Loucy (cell line): ENCODE measurements at regions not wholly inside any gene's neighbourhood (a gene's known extent, or its start where the extent isn't known, plus 50 kb on each side); places are given as distances from the start of the nearest gene placed in this dataset.

Source experiments
- EZH2phosphoT487 ChIP-seq: fragments of 200-600 bp; IDR thresholded peaks from 2 replicates; pipeline ENCODE4 v1.6.1; 2018; ENCODE audit warnings: antibody characterized with exemption, mild to moderate bottlenecking, moderate library complexity, borderline replicate concordance
- TF ChIP-seq, protein P1 (sequence below): fragments of 200-600 bp; sonication (generic); conservative IDR thresholded peaks from 2 replicates; pipeline ENCODE4 v1.5.1; 2014; ENCODE audit warnings: mild to moderate bottlenecking, antibody characterized with exemption, low read length

DNA sequence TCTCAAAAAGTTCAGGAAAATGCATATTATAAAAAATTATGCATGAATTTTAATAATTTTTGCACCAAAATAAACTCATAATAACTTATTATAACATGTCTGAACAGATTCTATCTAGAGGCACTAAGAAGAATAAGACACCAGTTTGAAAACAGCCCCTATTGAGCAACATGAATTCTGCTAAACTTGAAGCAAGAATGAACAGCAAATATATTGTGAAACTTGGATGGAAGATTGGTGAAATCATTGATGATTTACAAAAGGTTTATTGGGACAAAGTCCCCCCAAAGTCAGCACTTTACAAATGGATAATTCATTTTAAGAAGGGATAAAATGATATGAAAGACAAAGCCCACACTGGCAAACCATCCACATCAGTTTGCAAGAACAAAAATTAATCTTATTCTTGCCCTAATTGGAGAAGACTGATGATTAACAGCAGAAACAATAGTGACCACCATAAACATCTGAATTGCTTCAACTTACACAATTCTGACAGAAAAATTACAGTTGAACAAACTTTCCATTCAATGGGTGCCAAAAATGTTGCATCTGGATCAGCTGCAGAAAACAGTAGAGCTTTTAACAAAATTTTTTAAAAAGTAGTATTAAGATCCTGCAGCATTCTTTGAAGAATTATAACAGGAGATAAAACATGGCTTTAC is 257.5 kb upstream of the FAT3 start:
- TF ChIP-seq, protein P1, sequence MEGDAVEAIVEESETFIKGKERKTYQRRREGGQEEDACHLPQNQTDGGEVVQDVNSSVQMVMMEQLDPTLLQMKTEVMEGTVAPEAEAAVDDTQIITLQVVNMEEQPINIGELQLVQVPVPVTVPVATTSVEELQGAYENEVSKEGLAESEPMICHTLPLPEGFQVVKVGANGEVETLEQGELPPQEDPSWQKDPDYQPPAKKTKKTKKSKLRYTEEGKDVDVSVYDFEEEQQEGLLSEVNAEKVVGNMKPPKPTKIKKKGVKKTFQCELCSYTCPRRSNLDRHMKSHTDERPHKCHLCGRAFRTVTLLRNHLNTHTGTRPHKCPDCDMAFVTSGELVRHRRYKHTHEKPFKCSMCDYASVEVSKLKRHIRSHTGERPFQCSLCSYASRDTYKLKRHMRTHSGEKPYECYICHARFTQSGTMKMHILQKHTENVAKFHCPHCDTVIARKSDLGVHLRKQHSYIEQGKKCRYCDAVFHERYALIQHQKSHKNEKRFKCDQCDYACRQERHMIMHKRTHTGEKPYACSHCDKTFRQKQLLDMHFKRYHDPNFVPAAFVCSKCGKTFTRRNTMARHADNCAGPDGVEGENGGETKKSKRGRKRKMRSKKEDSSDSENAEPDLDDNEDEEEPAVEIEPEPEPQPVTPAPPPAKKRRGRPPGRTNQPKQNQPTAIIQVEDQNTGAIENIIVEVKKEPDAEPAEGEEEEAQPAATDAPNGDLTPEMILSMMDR = no peak
- TF ChIP-seq EZH2phosphoT487 = no peak
